ENCODE measurements at regions not wholly inside any gene's neighbourhood (a gene's known extent, or its start where the extent isn't known, plus 50 kb on each side); places are given as distances from the start of the nearest gene placed in this dataset.

GRCh38 chr1:47693115-47693514 lies 255.3 kb downstream of the FOXD2 start:
- TF ChIP-seq, protein P1, sequence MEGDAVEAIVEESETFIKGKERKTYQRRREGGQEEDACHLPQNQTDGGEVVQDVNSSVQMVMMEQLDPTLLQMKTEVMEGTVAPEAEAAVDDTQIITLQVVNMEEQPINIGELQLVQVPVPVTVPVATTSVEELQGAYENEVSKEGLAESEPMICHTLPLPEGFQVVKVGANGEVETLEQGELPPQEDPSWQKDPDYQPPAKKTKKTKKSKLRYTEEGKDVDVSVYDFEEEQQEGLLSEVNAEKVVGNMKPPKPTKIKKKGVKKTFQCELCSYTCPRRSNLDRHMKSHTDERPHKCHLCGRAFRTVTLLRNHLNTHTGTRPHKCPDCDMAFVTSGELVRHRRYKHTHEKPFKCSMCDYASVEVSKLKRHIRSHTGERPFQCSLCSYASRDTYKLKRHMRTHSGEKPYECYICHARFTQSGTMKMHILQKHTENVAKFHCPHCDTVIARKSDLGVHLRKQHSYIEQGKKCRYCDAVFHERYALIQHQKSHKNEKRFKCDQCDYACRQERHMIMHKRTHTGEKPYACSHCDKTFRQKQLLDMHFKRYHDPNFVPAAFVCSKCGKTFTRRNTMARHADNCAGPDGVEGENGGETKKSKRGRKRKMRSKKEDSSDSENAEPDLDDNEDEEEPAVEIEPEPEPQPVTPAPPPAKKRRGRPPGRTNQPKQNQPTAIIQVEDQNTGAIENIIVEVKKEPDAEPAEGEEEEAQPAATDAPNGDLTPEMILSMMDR (IDR thresholded peaks at IDR 0.05; ENCODE audit: low read depth, low read length, missing control alignments) = no peak
- DNase-seq (ENCODE audit: low read depth) = no peak
- in situ Hi-C loops (cut with HindIII; ENCODE audit: low sequenced_read_pairs) = no loop called here
- no peak overlapping the region for H3K4me3 ChIP-seq (ENCODE audit: low read depth, low read length)

DNA sequence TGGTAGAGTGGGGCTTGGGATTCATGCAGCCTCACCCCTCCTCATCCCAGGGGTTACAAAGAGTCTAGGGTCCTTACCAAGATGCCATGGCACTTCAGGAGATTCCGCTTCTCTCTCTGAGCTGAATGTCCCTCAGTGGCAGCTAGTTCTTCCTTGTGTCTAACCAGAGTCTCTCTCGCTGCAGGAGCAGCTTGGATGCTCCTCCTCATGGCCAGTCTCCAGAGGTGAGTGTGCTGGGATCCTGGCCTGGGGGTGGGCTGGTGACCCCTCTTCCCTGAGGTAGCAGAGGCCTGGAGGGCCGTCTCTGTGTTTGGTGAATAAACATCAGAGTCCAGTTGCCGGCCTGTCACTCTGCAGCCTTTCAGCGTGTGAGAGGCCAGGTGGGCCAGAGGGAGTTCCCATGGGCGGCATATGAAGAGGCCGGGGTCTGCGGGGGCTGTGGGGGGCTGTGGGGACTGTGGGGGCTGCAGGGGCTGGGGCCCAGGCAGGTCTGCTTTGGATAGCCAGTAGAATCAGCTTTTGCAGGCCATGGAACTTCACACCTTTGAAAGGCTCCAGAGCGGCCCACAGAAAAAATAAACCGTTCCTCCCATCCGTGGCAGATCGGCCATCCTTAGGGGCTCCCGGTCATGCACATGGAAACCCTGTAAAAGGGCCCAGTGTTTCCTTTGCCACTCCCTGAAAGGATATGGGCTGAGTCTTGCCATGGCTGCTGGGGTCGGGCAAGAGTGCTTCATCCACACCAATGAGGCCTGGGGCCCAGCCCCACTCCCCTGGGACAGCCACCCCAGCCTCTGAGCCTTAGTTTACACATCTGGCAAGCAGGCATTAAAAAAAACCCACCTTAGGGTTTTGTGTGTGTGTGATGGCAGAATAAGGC lies 256.4 kb downstream of the FOXD2 start:
- TF ChIP-seq, protein P1 (IDR thresholded peaks at IDR 0.05; ENCODE audit: low read depth, low read length, missing control alignments) = no peak
- no peak overlapping the region for H3K4me3 ChIP-seq (ENCODE audit: low read depth, low read length)
- no peak for DNase-seq (ENCODE audit: low read depth)
- in situ Hi-C loops (cut with HindIII; ENCODE audit: low sequenced_read_pairs) = no loop called here

DNA sequence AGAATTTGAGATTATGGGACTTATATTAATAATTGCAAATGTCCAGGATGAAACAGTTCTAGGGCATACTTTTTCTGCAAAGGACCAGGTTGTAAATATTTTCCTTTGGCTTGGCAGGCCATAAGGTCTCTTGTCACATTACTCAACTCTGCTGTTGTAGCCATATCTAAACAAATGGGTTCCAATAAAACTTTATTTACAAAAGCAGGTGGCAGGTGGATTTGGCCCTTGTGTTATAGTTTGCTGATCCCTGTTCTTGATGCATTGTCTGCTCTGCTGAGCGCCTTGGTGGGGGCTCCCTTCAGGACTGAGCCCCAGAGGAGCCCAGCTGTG lies 258.5 kb downstream of the FOXD2 start:
- H3K4me3 ChIP-seq (ENCODE audit: low read depth, low read length) = no peak overlapping the region
- TF ChIP-seq, protein P1 (IDR thresholded peaks at IDR 0.05; ENCODE audit: low read depth, low read length, missing control alignments) = no peak
- no peak for DNase-seq (ENCODE audit: low read depth)
- in situ Hi-C loops (cut with HindIII; ENCODE audit: low sequenced_read_pairs) = no loop called here

- in situ Hi-C loops (cut with HindIII; ENCODE audit: low sequenced_read_pairs) = no loop called here
- no peak overlapping the region for H3K4me3 ChIP-seq (ENCODE audit: low read depth, low read length)
- TF ChIP-seq, protein P1 (IDR thresholded peaks at IDR 0.05; ENCODE audit: low read depth, low read length, missing control alignments) = no peak
- DNase-seq (ENCODE audit: low read depth) = no peak
Measured at GRCh38 chr1:47696737-47697441, 259.0 kb downstream of the FOXD2 start.

DNA sequence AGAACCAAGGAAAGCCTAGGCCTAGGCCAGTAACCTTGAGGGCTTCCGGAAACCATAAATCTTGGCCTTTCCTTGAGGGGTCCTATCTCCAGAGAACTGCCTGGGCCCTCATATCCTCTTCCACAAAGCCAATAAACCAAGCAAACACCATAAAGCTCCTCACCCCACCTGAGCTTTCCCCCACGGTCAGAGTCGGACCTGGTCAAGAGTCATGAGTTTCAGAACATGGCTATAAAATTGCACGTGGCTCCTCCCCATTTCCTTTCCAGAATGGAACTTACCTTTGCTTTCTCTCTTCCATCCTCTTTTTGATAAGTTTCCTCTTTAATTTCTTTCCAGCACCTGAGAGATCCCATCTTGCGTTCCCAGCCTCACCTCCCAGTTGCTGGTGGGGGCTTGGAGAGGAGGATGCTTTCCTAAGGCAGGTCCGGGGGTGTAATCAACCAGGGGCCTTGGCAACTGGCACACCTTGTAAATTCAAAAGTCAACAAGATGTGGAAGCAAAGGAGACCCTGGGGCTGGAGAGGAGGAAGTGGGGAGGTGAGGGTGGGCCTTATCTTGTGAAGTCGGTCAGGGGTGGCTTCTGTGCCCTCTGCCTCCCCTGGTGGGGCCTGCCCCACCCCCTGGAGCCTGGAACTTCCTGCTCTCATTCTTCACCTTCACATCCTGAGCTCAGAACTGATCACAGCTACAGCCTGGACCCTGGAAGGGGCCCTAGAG lies 259.9 kb downstream of the FOXD2 start:
- TF ChIP-seq, protein P1 (IDR thresholded peaks at IDR 0.05; ENCODE audit: low read depth, low read length, missing control alignments) = no peak
- no peak for DNase-seq (ENCODE audit: low read depth)
- in situ Hi-C loops (cut with HindIII; ENCODE audit: low sequenced_read_pairs) = no loop called here
- H3K4me3 ChIP-seq (ENCODE audit: low read depth, low read length) = no peak overlapping the region

DNA sequence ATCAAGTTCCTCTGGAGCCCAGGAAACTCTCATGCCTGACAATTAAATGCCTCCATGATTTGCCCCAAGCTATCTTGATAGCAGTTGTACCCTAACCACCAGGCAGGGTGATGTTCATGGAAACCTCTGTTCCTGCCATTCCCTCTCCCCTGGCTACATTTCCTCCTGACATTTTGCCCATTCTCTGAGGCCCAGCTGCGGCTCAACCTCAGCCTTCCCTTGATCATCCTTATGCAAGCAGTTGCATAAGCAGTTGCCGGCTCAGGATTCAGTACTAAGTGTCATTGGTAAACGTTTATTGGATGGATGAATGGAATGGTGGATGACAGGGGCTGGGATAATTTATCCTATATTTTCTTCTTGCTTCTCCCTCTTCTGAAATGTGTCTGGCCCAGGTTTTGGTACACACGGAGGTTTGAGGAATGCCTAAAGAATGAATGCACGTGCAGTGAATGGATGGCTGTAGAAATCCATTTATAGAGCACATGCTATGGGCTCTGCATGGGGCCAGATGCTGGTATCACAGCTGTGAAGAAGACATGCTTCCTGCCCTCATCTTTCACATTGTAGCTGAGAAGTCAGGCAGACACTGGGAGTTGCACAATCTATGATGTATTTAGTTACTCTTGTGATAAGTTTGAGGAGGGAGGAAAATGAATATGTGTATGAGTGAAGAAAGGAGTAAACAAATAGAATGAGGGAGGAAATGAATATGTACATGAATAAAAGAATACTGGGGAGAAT lies 261.8 kb downstream of the FOXD2 start:
- DNase-seq (ENCODE audit: low read depth) = no peak
- H3K4me3 ChIP-seq (ENCODE audit: low read depth, low read length) = no peak overlapping the region
- in situ Hi-C loops (cut with HindIII; ENCODE audit: low sequenced_read_pairs) = no loop called here
- TF ChIP-seq, protein P1 (IDR thresholded peaks at IDR 0.05; ENCODE audit: low read depth, low read length, missing control alignments) = no peak
